Testis (tissue), 2 donors: ENCODE measurements at regions not wholly inside any gene's neighbourhood (a gene's known extent, or its start where the extent isn't known, plus 50 kb on each side); places are given as distances from the start of the nearest gene placed in this dataset.

ENCODE experiments used
- POLR2A ChIP-seq: fragments of 450-650 bp; IDR thresholded peaks from one replicate; pipeline ENCODE4 v1.6.1; 2017; ENCODE audit warnings: antibody characterized with exemption, mild to moderate bottlenecking, moderate library complexity
- TF ChIP-seq, protein P1 (sequence below), 3 experiments: fragments of 450-650 bp in 2 of 3; fragments of 200-600 bp in 1 of 3; sonication (generic) in 1 of 3; IDR thresholded peaks; one replicate each; pipeline ENCODE4 v1.5.1; 2016 to 2019; ENCODE audit warnings: antibody characterized with exemption in 3 of 3, mild to moderate bottlenecking in 2 of 3, moderate library complexity in 1 of 3

DNA sequence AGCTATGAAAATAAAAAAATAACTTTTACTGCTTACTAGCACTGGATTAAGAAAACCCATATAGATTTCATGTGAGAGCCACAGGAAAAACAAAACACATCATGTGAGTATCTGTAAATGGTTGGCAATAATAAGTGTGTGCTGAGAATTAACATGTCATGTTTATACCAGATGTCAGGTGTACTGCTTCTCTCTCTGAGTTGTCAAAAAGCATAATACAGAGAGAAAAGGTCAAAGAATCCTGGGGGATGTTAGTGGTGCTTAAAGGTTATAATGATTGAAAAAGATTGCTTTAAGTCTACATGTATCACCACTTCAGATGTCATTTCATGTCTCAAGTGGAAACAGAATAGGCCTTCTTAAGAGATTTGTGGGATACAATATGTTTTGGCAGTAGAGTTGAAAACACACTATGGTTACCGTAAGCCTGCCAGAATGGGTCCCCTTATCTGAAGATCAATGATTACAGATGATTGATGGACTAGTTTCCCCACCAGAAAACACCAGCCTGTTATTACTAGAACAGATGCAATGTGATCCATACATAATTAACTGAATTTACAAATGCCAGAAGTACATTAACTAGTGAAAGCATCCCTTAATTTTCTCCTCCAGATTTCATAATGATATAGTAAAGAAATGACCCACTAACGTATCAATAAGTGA, 204.1 kb downstream of the CNTN3 start:
- no peak for TF ChIP-seq POLR2A
- TF ChIP-seq, protein P1, sequence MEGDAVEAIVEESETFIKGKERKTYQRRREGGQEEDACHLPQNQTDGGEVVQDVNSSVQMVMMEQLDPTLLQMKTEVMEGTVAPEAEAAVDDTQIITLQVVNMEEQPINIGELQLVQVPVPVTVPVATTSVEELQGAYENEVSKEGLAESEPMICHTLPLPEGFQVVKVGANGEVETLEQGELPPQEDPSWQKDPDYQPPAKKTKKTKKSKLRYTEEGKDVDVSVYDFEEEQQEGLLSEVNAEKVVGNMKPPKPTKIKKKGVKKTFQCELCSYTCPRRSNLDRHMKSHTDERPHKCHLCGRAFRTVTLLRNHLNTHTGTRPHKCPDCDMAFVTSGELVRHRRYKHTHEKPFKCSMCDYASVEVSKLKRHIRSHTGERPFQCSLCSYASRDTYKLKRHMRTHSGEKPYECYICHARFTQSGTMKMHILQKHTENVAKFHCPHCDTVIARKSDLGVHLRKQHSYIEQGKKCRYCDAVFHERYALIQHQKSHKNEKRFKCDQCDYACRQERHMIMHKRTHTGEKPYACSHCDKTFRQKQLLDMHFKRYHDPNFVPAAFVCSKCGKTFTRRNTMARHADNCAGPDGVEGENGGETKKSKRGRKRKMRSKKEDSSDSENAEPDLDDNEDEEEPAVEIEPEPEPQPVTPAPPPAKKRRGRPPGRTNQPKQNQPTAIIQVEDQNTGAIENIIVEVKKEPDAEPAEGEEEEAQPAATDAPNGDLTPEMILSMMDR (IDR thresholded peaks at IDR 0.05) = no peak
